NOMO-1 (cell line): ENCODE measurements at regions not wholly inside any gene's neighbourhood (a gene's known extent, or its start where the extent isn't known, plus 50 kb on each side); places are given as distances from the start of the nearest gene placed in this dataset.
"Not testable (repeated sequence)": the region's sequence is repeated elsewhere in the genome, so short reads cannot be mapped to it uniquely, and the experiment has no call there.

Experiments used
- DNase-seq, 2 experiments: peaks; one replicate each; lab custom pipeline; 2025; ENCODE audit not compliant: unreplicated experiment in 2 of 2; lab: John Stamatoyannopoulos, UW

- no peak for DNase-seq
Measured at GRCh38 chrX:115966920-115967319, 203.6 kb upstream of the AGTR2 start.

GRCh38 chrX:115968436-115969252 is 201.9 kb upstream of the AGTR2 start:
- DNase-seq: peak; percentile 42 to 51

DNA sequence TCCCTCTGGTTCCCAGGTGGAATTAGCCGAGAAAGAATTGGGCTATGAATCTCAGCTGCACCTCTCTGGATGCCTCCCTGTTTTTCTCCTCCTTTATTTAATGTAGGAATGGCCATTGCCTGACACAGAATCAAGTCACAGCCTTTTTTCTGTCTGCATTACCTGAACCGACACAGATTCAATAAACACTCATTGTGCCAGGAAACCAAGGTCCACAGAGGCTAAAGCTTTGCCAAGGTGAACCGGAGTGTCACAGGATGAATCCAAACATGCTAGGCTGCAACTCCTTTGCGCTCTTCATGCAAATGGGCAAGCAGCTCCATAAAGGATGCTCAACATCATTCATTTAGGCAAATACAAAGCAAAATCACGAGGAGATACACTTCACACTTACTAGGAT is 199.8 kb upstream of the AGTR2 start:
- DNase-seq: no peak

GRCh38 chrX:115972717-115973116 is 197.8 kb upstream of the AGTR2 start:
- DNase-seq: no peak

GRCh38 chrX:115978068-115978467 is 192.5 kb upstream of the AGTR2 start:
- DNase-seq: no peak

GRCh38 chrX:115983148-115983547 is 187.4 kb upstream of the AGTR2 start:
- not testable (repeated sequence) for DNase-seq

GRCh38 chrX:115987464-115987863 is 183.1 kb upstream of the AGTR2 start:
- not testable (repeated sequence) for DNase-seq

DNA sequence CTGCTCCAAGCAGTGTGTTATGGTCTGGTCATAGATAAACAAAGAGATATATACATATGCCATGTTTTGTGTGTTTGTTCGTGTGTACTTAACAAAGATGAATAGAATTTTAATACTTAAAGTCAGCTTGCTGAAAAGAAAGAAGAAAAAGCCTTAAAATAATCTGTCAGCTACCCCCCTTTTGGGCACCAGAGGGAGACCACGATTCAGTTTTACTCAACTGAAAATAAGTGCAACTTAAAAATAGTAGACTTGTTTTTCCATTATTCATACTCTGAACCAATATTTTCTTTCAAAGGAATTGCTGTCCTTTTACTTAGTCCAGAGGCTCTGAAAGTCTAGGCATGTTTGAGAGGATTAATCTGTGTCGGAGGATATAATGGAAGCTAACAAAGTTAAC is 181.7 kb upstream of the AGTR2 start:
- peak in 1 of 2 experiments; percentile 20 for DNase-seq

DNA sequence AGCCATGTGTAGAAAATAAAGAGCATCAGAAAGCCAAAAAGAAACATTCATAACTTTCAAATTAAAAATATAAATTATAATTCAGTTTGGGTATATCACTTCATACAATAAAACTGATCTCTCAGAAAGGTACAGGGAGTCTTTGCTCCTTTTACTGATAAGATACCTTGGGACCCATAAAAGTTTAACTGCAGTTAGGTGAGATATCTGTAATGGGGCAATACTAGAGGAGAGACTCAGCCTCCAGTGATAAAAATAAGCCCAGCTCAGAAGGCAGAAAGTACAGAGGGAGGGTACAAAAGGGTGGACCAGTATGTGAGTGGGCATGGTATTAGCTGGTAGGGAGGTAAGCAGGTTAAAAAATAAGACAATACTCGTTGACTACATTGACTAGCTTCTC is 180.9 kb upstream of the AGTR2 start:
- no peak for DNase-seq

DNA sequence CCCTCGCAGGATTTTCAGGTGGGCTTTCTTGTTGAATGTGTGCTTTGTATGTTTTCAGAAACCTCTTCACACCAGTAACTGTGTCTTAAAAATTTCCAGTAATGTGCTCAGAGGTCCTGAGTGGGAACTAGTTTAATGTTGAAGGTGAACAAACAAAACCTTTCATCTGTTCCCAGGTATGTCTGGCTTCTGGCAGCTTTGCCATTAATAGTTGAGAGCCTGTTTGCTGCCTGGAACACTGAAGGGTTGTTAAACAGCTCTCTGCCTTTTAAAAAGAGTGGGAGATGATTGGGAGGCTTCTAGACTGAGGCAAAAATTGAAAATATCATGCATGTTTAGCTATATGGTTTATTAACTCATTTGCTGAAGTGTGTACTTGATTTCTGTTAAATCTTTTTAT is 161.2 kb upstream of the AGTR2 start:
- no peak for DNase-seq

DNA sequence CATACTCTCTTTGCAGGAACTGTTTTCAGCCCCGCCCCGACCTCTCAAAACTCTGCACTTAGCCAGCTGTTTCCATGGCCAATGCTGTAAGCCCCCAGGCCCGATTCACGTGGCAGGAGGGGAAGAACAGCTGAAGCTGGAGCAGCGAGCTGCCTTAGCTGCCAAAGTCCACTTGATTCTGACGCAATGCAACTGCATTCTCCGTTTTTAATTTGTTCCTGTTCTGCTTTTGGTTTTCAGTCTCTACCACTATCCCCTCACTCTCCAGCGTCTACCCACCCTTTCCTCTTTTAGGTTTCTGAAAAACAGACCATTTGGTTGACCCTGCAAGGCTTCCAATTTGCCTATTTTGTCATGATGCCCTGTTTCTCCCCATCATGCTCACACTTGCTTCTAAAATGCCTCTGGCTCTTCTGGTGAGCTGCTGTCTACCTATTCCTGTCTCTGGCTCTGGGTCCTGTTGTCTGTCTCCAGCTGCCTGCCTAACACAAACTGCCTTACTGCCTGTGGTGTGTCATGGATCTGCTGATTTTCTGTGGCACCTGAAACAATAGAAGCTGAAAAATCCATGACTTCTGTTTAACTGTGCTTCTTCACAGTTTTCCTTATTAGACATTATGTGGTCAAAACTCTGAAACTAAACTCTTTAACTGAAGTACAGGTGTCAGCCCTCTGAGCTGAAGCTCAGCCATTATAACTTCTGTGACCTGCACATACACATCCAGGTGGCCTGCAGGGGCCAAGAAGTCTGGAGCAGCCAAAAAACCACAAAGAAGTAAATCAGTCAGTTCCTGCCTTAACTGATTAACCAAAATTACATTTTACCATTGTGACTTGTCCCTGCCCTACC is 160.5 kb upstream of the AGTR2 start:
- DNase-seq: peak; percentile 80 to 95

DNA sequence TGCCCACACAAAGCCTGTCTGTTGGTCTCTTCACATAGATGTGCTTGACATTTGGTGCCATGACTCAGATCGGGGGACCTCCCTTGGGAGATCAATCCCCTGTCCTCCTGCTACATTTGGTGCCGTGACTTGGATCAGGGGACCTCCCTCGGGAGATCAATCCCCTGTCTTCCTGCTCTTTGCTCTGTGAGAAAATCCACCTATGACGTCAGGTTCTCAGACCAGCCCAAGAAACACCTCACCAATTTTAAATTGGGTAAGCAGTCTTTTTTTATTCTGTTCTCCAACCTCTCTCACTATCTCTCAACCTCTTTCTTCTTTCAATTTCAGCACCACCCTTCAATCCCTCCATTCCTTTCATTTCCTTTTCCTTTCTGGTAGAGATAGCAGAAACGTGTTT is 159.6 kb upstream of the AGTR2 start:
- DNase-seq: no peak

DNA sequence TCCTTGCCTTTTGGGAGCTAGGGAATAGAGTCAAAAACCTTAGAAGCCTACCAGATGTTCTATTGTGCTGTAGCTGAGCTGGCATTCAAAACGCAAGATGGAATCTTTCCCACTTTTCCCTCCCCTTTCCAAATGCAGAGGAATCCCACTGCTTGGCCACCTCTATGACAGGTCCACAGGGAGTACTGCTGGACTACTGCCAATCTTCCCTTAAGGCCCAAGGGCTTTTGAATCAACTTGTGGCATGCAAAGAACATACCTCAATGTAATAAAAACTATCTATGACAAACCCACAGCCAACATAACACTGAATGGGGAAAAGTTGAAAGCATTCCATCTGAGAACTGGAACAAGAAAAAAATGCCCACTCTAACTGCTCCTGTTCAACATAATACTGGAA is 139.2 kb upstream of the AGTR2 start:
- no peak for DNase-seq
